ENCODE measurements at regions not wholly inside any gene's neighbourhood (a gene's known extent, or its start where the extent isn't known, plus 50 kb on each side); places are given as distances from the start of the nearest gene placed in this dataset.
"Not testable (repeated sequence)": the region's sequence is repeated elsewhere in the genome, so short reads cannot be mapped to it uniquely, and the experiment has no call there.

DNA sequence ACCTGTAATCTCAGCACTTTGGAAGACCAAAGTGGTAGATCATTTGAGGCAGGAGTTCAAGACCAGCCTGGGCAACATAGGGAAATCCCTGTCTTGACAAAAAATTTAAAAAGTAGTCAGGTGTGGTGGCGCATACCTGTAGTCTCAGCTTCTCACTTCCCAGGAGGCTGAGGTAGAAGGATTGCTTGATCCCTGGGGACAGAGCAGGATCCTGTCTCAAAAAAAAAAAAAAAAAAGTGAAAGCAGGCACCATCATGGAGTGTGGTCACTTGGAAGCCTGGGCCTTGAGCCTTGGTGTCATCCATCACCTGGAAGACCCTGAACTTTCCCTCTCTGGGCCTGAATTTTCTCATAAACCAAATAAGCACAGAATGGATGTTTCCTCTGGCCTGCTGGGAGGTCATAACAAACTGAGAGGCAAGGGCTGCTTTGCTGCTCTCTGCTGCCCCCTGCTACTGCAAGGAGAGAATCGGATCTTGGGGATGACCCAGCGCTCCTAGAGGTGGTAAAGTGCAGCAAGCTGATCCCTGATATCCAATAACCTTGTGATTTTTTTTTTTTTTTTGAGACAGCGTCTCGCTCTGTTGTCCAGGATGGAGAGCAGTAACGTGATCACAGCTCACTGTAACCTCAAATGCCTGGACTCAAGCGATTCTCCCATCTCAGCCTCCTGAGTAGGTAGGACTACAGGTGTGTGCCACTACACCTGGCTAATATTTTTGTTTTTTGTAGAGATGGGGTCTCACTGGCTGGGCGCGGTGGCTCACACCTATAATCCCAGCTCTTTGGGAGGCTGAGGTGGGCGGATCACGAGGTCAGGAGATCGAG, 75.9 kb upstream of the RNU2-1 start:
- H3K9me3 ChIP-seq (ENCODE audit: control insufficient read depth in 2 of 3, low read length in 3 of 3), result no peaks in the 10 kb centered on the region
- no peaks in the 10 kb centered on the region for H3K4me1 ChIP-seq (ENCODE audit: control insufficient read depth in 2 of 2, insufficient read depth in 2 of 2, low read length in 2 of 2)
- no peak overlapping the region for H3K4me3 Mint-ChIP-seq
- H3K4me1 Mint-ChIP-seq, result no peaks in the 10 kb centered on the region
- peaks cover 0 to 2% (median 0%) of the 10 kb centered on the region in 11 donors for H3K9me3 Mint-ChIP-seq
- CTCF ChIA-PET, result interaction anchor here (0.5 to 4.5 kb wide), 6 partner anchors 24 to 1619 kb away, joined by 3 to 36 read pairs (median 4); no protein-coding TSS in a partner anchor
- H3K27ac ChIP-seq (ENCODE audit: low read depth, low read length), result no peak overlapping the region
- intact Hi-C loops (cut with micrococcal nuclease), result no loop called here
- POLR2A ChIA-PET, result interaction anchor here (0.6 to 1.8 kb wide), 8 partner anchors 20 to 1643 kb away, joined by 3 to 6 read pairs (median 4); partner anchors contain the start of gene DHX8
- no peaks in the 10 kb centered on the region for H3K36me3 Mint-ChIP-seq
- no peaks in the 10 kb centered on the region for H3K27me3 ChIP-seq (ENCODE audit: control insufficient read depth in 2 of 2, insufficient read depth in 2 of 2, low read length in 2 of 2)
- DNase-seq, result peak in 1 of 9 donors; percentile 18
- no peak overlapping the region for H3K27ac Mint-ChIP-seq
- H3K27me3 Mint-ChIP-seq, result no peaks in the 10 kb centered on the region
- no peak for ATAC-seq
- H3K4me3 ChIP-seq (ENCODE audit: low read length), result no peak overlapping the region
- H3K36me3 ChIP-seq (ENCODE audit: control insufficient read depth in 2 of 3, insufficient read depth in 3 of 3, low read length in 3 of 3), result no peaks in the 10 kb centered on the region

DNA sequence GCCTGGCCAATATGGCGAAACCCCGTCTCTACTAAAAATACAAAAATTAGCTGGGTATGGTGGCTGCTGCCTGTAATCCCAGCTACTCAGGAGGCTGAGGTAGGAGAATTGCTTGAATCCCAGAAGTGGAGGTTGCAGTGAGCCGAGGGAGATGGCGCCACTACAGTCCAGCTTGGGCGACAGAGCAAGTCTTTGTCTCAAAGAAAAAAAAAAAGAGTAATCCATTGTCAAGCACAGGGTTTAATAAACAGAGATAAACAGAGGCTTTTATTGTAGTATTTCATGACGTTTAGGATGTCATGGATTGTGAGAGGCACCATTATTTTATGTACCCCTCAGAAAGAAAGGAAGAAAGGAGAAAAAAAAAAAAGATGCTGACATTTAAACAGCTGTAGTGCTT, 75.2 kb upstream of the RNU2-1 start:
- Mint-ChIP-seq H3K4me1 (no peaks in the 10 kb centered on the region), H3K27ac (no peak overlapping the region), H3K36me3 (no peaks in the 10 kb centered on the region), H3K27me3 (no peaks in the 10 kb centered on the region), H3K4me3 (no peak overlapping the region), H3K9me3 (peaks cover 0 to 2% (median 0%) of the 10 kb centered on the region in 11 donors)
- no peak for ATAC-seq
- no peak overlapping the region for H3K4me3 ChIP-seq (ENCODE audit: low read length)
- DNase-seq, result peak in 1 of 9 donors; percentile 9
- no peaks in the 10 kb centered on the region for H3K4me1 ChIP-seq (ENCODE audit: control insufficient read depth in 2 of 2, insufficient read depth in 2 of 2, low read length in 2 of 2)
- no peaks in the 10 kb centered on the region for H3K9me3 ChIP-seq (ENCODE audit: control insufficient read depth in 2 of 3, low read length in 3 of 3)
- no peak overlapping the region for H3K27ac ChIP-seq (ENCODE audit: low read depth, low read length)
- POLR2A ChIA-PET, result interaction anchor here (0.6 to 1.8 kb wide), 3 partner anchors 20 to 97 kb away, joined by 3 to 6 read pairs (median 3); no protein-coding TSS in a partner anchor
- intact Hi-C loops (cut with micrococcal nuclease), result no loop called here
- CTCF ChIA-PET, result interaction anchor here (0.7 to 4.5 kb wide), 5 partner anchors 25 to 59 kb away, joined by 3 to 36 read pairs (median 5); no protein-coding TSS in a partner anchor
- no peaks in the 10 kb centered on the region for H3K36me3 ChIP-seq (ENCODE audit: control insufficient read depth in 2 of 3, insufficient read depth in 3 of 3, low read length in 3 of 3)
- no peaks in the 10 kb centered on the region for H3K27me3 ChIP-seq (ENCODE audit: control insufficient read depth in 2 of 2, insufficient read depth in 2 of 2, low read length in 2 of 2)

GRCh38 chr17:43304792-43305191, 71.0 kb upstream of the RNU2-1 start:
- ATAC-seq; H3K4me3 ChIP-seq (ENCODE audit: low read length); H3K4me3 Mint-ChIP-seq; H3K4me1 Mint-ChIP-seq; H3K36me3 Mint-ChIP-seq; H3K27me3 Mint-ChIP-seq; H3K27ac ChIP-seq (ENCODE audit: low read depth, low read length); POLR2A ChIA-PET; H3K9me3 Mint-ChIP-seq; intact Hi-C loops (cut with micrococcal nuclease); H3K36me3 ChIP-seq (ENCODE audit: control insufficient read depth in 2 of 3, insufficient read depth in 3 of 3, low read length in 3 of 3); CTCF ChIA-PET; H3K27me3 ChIP-seq (ENCODE audit: control insufficient read depth in 2 of 2, insufficient read depth in 2 of 2, low read length in 2 of 2); H3K4me1 ChIP-seq (ENCODE audit: control insufficient read depth in 2 of 2, insufficient read depth in 2 of 2, low read length in 2 of 2); H3K27ac Mint-ChIP-seq; H3K9me3 ChIP-seq (ENCODE audit: control insufficient read depth in 2 of 3, low read length in 3 of 3): not testable (repeated sequence)
- DNase-seq, result peak in 1 of 9 donors; percentile 15

DNA sequence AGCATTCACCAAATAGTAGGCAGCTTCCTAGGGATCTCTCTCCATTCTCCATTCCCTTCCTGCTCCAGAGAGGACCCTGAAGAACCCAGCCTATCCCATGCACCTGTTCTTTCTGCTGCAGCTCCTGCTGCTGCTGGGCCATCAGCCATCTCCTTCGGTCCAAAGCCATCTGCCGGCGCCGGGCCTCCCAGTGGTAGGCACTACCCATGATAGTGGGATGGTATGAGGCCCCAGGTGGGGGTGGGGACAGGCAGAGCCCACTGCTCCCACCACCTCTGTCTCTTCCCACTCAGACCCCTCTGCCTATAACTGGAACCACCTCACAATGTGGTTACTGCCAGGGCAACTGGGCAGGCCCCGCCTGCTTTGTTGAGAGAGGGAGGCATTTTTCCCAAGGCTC, 69.3 kb upstream of the RNU2-1 start:
- DNase-seq; H3K27ac Mint-ChIP-seq; intact Hi-C loops (cut with micrococcal nuclease): not testable (repeated sequence)

GRCh38 chr17:43299300-43300076, 65.7 kb upstream of the RNU2-1 start:
- H3K27ac Mint-ChIP-seq; CTCF ChIA-PET; H3K27me3 Mint-ChIP-seq; POLR2A ChIA-PET; H3K36me3 ChIP-seq (ENCODE audit: control insufficient read depth in 2 of 3, insufficient read depth in 3 of 3, low read length in 3 of 3); H3K27me3 ChIP-seq (ENCODE audit: control insufficient read depth in 2 of 2, insufficient read depth in 2 of 2, low read length in 2 of 2); H3K4me1 Mint-ChIP-seq; intact Hi-C loops (cut with micrococcal nuclease); H3K9me3 ChIP-seq (ENCODE audit: control insufficient read depth in 2 of 3, low read length in 3 of 3); H3K4me3 Mint-ChIP-seq; H3K4me1 ChIP-seq (ENCODE audit: control insufficient read depth in 2 of 2, insufficient read depth in 2 of 2, low read length in 2 of 2); H3K9me3 Mint-ChIP-seq; ATAC-seq; H3K36me3 Mint-ChIP-seq; H3K4me3 ChIP-seq (ENCODE audit: low read length); DNase-seq; H3K27ac ChIP-seq (ENCODE audit: low read depth, low read length): not testable (repeated sequence)

More for the DNA sequence above, 69.3 kb upstream of the RNU2-1 start:
- H3K36me3 ChIP-seq (ENCODE audit: control insufficient read depth in 2 of 3, insufficient read depth in 3 of 3, low read length in 3 of 3); H3K27ac ChIP-seq (ENCODE audit: low read depth, low read length); H3K27me3 ChIP-seq (ENCODE audit: control insufficient read depth in 2 of 2, insufficient read depth in 2 of 2, low read length in 2 of 2); CTCF ChIA-PET; POLR2A ChIA-PET; ATAC-seq; H3K4me1 Mint-ChIP-seq; H3K36me3 Mint-ChIP-seq; H3K27me3 Mint-ChIP-seq; H3K9me3 Mint-ChIP-seq; H3K4me1 ChIP-seq (ENCODE audit: control insufficient read depth in 2 of 2, insufficient read depth in 2 of 2, low read length in 2 of 2); H3K4me3 ChIP-seq (ENCODE audit: low read length); H3K4me3 Mint-ChIP-seq; H3K9me3 ChIP-seq (ENCODE audit: control insufficient read depth in 2 of 3, low read length in 3 of 3): not testable (repeated sequence)

DNA sequence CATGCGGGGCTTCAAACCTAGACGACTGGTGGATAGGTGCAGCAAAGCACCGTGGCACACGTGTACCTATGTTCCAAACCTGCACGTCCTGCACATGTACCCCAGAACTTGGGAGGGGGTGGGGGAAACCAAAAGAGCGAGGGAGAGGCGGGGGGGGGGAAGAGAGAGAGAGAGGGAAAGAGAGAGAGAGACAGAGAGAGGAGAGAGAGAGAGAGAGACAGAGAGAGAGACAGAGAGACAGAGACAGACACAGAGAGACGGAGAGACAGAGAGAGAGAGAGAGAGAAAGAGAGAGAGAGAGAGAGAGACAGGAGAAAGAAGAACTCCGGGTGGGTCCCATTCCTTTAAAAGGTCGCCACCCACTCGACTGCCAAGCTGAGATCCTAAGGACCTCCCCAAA, 55.9 kb upstream of the RNU2-1 start:
- H3K27ac ChIP-seq (ENCODE audit: low read depth, low read length); H3K4me1 Mint-ChIP-seq; H3K27ac Mint-ChIP-seq; H3K36me3 Mint-ChIP-seq; H3K27me3 ChIP-seq (ENCODE audit: control insufficient read depth in 2 of 2, insufficient read depth in 2 of 2, low read length in 2 of 2); H3K36me3 ChIP-seq (ENCODE audit: control insufficient read depth in 2 of 3, insufficient read depth in 3 of 3, low read length in 3 of 3); H3K4me1 ChIP-seq (ENCODE audit: control insufficient read depth in 2 of 2, insufficient read depth in 2 of 2, low read length in 2 of 2); POLR2A ChIA-PET; H3K9me3 ChIP-seq (ENCODE audit: control insufficient read depth in 2 of 3, low read length in 3 of 3); intact Hi-C loops (cut with micrococcal nuclease); H3K4me3 Mint-ChIP-seq; ATAC-seq; H3K27me3 Mint-ChIP-seq; H3K9me3 Mint-ChIP-seq; H3K4me3 ChIP-seq (ENCODE audit: low read length); CTCF ChIA-PET; DNase-seq: not testable (repeated sequence)
